Stimulated activated CD8-positive, alpha-beta memory T cell treated with anti-CD3 and anti-CD28 coated beads, Interleukin-12 subunit alpha, Interleukin-12 subunit beta, amount 100 ng/mL, for 4 hours (primary cell): ENCODE measurements at regions not wholly inside any gene's neighbourhood (a gene's known extent, or its start where the extent isn't known, plus 50 kb on each side); places are given as distances from the start of the nearest gene placed in this dataset.

ENCODE experiments used
- DNase-seq: peaks from one replicate; pipeline ENCODE4 v3.0.0-alpha.2; 2020; ENCODE audit warnings: low read depth

DNA sequence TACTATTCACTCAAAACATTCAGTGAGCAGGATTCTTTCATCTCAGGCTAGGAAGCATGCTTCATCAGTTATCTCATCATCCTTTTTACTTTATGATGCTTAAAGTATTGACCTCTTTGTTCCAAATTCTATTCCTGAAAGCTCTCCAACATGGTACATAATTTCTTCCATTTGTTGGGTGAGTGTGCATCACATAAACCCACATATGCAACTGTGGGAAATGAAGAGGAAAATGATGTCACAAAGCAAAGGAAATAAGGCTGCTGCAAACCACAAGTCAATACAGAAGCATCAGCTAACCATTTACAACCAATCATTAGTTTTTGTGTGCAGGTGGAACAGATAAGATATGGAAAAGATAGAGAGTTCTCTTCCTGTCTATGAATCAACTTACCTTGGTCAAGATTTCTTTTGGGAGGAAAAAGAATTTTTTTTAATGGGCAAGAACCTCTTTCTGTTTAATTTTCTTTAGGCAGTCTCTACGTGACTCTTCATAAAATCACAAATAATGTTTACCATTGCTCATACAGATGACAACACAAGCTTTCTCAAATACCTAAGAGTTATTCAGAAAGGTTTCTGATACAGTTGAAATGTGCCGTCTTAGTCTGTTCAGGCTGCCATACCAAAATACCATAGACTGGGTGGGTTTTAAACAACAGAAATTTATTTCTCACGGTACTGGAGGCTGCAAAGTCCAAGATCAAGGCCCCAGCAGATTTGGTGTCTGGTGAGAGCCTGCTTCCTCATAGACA lies 259.9 kb downstream of the ADGRG6 start:
- DNase-seq, result no peak

- DNase-seq, result no peak
Measured at GRCh38 chr6:142562865-142563264, 261.1 kb downstream of the ADGRG6 start.

- DNase-seq, result peak; percentile 3
Measured at GRCh38 chr6:142566628-142567396, 265.0 kb downstream of the ADGRG6 start.

DNA sequence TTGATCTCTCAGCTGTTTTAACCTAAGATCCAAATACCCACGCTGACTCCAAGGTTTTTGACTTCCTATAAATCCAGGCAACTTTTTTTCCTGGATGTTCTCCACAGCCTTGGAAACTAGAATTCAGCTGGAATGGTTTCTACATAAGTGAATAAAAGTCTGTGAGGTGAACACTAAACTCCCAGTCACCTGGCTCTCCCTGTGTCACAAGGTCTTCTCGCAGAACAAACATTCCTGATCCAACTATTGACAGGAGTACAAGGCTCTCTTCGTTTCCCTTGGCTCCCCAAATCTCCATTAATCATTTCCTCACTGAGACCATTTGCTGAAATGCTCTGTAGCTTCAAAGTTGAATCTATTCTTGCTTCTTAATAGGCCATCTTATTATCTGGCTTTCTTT lies 265.7 kb downstream of the ADGRG6 start:
- DNase-seq, result no peak

- DNase-seq, result no peak
Measured at GRCh38 chr6:142568857-142569597, 267.2 kb downstream of the ADGRG6 start.

GRCh38 chr6:142569676-142570075 lies 267.9 kb downstream of the ADGRG6 start:
- DNase-seq, result no peak

GRCh38 chr6:142570221-142570671 lies 268.4 kb downstream of the ADGRG6 start:
- no peak for DNase-seq

GRCh38 chr6:142592876-142593275 lies 291.1 kb downstream of the ADGRG6 start:
- no peak for DNase-seq

GRCh38 chr6:142597836-142598235 lies 296.0 kb downstream of the ADGRG6 start:
- DNase-seq, result no peak

DNA sequence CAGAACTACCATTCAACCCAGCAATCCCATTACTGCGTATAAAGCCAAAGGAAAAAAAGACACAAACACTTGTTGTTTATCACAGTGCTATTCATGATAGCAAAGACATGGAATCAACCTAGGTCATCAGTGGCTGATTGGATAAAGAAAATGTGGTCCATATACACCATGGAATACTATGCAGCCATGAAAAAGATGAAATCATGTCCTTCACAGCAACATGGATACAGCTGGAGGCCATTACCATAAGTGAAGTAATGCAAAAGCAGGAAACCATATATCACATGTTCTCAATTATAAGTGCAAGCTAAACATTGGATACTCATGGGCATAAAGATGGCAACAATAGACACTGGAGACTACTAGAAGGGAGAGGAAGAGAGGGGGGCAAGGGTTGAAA lies 299.6 kb downstream of the ADGRG6 start:
- no peak for DNase-seq

- no peak for DNase-seq
Measured at GRCh38 chr6:142602972-142603371, 301.2 kb downstream of the ADGRG6 start.

GRCh38 chr6:142605922-142606485 lies 304.2 kb downstream of the ADGRG6 start:
- no peak for DNase-seq

GRCh38 chr6:142612956-142613355 lies 311.1 kb downstream of the ADGRG6 start:
- no peak for DNase-seq

DNA sequence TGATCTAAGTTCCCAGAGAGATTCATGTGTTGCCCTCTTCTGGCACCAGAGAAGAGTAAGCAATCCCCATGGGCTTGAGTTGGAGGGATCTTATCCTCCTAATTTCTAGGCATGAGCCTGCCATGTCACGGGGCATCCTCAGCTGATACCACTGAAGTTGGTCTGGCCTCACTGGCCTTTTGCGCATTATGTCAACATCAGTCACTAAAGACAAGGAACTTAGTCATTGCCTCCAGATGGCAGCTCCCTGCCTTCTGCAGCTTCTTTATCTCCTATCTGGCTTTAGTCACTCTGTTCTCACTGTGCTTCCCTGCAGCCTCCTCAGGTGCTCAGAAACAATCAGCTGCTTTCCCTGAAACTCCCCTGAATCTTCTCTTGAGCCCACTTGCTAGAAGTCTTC lies 312.2 kb downstream of the ADGRG6 start:
- DNase-seq, result no peak

- DNase-seq, result no peak
Measured at GRCh38 chr6:142617158-142617557, 315.4 kb downstream of the ADGRG6 start.

DNA sequence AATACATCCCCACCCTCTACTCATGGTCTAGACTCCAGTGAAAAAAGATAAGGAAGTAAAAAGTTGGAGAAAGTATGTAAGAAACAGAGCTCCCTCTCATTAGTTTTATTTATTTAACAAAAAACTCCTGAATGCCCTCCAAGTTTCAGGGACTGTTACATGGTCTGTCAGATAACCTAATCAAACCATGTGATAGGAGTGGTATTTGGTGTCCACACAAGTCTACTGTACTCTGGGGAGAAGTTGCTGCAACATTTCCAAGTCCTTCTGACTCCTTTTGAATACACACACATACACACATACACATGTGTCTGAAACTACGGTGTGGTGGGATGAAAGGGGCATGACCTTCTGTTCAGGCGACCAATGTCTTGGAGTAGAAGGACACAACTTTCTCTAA lies 320.0 kb downstream of the ADGRG6 start:
- no peak for DNase-seq

GRCh38 chr6:142624978-142625715 lies 319.8 kb downstream of the HIVEP2 start:
- no peak for DNase-seq

GRCh38 chr6:142627474-142627873 lies 317.5 kb downstream of the HIVEP2 start:
- DNase-seq, result no peak

- DNase-seq, result no peak
Measured at GRCh38 chr6:142631517-142632385, 313.2 kb downstream of the HIVEP2 start.

- no peak for DNase-seq
Measured at GRCh38 chr6:142633317-142633716, 311.7 kb downstream of the HIVEP2 start.

DNA sequence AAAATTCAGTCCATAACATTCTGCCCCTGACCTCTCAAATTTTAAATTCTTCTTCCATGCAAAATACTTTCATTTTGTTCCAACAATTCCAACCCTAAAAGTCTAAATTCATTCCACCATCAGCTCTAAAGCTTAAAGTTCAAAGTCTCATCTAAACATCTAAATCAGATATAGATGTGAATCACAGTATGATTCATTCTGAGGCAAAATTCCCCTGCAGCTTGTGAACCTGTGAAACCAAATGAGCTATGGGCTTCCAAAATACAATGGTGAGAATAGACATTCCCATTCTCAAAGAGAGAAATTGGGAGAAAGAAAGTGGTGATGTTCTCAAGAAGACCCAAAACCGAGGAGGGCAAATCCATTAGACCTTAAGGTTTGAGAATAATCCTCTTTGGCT lies 309.8 kb downstream of the HIVEP2 start:
- no peak for DNase-seq
